GM19455 (cell line): ENCODE measurements at regions not wholly inside any gene's neighbourhood (a gene's known extent, or its start where the extent isn't known, plus 50 kb on each side); places are given as distances from the start of the nearest gene placed in this dataset.

Experiments
- ATAC-seq: cut with Tn5 transposase; IDR thresholded peaks from one replicate; pipeline ENCODE4 v1.9.1; 2021; ENCODE audit not compliant: unreplicated experiment

DNA sequence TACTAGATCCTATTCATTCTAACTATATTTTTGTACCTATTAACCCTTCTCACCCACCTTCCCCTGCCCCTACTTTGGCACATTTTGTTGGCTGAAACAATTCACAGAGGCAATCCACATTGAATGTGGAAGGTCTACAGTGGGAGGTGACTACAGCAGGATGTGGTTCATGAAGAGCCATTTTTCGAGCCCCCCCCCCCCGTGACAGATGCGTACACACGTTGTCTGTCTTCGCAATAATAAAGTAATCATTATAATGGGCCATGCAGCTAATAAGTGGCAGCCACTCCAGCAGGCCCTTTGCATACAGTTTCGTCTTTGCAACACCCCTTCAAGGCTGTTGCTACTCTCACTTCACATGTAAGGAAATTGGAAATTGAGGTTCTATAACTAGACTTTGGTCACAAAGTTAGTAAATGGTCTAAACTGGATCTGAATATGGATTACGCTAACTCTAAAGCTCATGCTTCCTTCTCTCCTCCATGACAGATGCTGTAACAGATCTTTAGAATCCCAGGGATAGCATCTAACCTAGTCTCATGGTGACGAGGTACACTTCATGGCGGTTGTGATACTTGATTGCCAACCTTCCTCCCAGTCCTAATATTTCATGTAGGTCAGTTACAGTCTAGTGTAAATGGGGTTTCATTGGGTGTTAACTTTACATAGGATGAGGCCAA is 176.8 kb downstream of the MYCN start:
- ATAC-seq, result no peak

DNA sequence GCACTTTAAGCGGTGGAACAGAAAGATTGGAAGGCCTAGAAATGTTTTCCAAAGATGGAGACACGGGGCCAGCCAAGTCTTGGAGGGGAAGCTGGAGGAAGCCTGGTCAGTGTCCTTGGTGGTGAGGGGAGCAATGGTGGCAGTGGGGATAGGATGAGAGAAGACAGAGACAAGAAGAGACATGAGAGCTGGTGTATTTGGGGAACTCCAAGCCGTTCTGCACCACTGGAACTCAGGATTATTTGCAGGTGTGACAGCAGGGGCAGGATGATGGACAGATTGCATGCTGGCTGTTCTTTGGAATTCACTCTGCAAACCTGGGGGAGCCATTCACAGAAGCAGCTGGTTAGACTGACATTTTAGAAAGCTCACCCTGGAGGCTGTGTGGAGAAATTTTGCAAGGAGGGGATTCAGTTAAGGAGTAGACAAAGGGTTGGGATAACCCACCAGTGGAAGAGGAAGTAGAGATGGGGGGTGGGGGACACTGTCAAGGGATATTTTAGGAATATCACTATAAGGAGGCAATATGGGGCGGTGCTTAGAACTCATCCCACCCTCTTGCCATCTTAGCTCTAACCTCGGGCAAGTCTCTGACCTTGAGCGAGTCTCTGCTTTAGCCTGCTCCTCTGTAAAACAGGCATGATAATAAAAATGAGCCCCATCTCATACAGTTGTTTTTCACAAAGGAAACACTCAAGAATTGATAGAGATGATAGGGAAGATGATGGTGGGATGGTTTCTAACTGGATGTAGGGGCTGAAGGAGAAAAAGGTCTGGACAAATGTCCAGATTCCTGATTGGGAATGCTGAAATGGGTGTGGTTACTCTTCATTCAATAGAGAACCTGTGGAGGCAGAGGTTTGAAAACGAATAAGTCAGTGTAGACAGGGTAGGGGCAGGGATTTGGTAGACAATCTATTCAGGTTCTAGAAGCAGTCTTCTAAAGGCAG is 175.8 kb downstream of the MYCN start:
- no peak for ATAC-seq

GRCh38 chr2:16115291-16115690 is 174.9 kb downstream of the MYCN start:
- ATAC-seq, result no peak

DNA sequence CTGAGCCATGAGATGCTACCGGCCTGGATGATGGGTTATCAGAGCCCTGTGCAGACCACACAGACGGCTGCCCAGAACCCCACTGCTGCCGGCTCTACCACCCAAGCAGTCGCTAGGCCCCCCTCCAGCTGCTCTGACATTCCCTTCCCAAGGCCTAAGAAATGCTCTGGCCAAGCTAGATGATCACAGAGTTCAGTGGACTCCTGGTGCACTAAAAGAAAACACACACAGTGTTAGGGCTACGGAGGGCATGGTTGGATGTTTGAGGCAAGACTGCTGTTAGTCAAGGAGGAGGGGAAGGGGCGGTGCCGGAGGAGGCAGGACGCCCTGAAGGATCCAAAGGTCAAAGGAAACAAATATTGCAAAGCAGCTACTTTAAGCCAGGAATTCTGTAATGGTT is 174.5 kb downstream of the MYCN start:
- no peak for ATAC-seq

GRCh38 chr2:16114070-16114469 is 173.7 kb downstream of the MYCN start:
- ATAC-seq, result no peak

GRCh38 chr2:16113568-16113967 is 173.2 kb downstream of the MYCN start:
- ATAC-seq, result no peak

- no peak for ATAC-seq
Measured at GRCh38 chr2:16112972-16113560, 172.7 kb downstream of the MYCN start.

DNA sequence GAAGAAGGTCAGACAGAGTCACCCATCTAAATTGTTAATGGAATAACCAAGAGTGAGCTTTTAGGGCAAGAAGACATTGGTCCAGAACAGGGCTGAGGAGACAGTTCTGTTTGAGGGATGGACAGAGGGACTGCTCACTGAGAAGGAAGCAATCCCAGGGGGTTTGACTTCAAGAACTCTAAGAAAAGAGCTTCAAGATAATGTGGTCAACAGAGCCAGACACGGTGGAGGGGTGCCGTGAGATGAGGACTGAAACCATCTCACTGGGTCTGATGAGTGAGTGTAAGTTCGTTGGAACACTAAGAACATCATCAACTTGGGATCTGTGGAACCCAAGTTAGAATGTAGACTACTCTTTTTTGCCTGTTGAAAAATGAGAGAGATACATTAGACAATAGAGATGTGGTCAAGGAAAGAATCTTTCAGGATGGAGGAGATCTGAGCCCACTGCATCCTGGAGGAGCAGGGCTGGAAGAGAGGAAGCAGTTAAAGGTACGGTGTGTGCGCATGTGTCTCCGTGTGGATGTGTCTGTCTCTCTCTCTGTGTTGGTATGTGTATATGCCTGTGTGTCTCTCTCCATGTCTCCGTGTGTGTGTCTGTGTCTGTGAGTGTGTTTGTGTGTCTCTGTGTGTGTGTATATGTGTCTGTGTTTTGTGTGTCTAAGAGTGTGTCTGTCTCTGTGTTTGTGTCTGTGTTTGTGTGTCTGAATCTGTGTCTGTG is 172.1 kb downstream of the MYCN start:
- ATAC-seq, result no peak

GRCh38 chr2:16111838-16112210 is 171.5 kb downstream of the MYCN start:
- ATAC-seq, result no peak

DNA sequence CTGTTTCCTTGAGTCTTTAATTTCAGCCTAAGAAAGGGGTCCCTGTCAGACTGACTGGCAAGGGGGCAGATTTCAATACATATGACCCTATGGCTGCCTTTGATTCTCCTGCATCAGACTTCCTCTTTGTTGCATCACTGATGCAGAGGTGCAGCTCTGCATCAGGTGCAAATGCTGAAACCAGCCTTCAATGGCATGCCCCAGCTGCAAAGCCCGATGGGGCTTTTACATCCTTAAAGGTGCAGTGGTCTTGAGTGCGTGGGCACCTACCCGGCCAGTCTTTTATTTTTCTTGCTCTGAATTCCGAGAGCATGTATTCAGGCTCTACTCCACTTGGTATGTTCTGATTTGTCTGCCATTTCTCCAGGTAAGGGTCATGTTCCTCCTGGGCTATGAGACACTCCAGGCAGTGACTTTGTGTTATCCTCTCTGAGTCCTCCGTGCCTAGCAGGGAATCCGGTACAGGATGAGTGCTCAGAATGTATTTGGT is 169.5 kb downstream of the MYCN start:
- no peak for ATAC-seq

GRCh38 chr2:16109368-16109820 is 169.0 kb downstream of the MYCN start:
- no peak for ATAC-seq

DNA sequence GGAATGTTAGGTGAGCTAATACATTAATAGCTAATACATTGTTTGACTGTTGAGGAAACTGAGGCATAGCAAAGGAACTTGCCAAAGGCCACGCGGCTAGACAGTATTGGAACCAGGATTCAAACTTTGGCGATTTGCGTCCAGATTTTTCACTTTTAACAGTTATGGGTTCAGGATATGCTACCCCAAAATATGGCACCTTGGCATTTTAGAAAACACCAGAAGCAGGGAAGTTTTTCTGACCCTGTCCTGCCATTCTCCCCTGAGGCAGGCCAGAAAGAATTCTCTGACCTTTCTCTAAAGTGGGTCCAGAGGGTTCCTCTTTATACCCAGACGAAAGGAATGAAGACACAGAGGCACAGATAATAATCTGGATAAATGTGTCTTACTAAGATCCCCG is 166.9 kb downstream of the MYCN start:
- no peak for ATAC-seq

DNA sequence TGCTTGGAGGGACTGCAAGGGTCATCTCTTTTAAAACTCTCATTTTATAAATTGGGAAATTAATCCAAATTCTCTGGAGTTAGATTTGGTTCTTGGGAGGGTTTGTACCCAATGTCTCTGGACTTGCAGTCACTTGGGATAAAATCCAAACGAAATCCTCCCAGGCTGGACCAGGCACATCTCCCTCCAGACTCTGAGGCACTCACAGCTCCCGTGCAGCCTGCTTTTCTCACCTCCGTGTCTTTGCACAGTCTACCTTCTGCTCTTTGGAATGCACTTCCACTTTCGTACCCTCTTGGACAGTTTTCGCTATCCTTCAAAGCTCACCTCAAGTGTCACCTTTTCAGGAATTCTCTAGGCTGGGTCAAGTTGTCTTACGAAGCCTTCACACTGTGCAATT is 166.3 kb downstream of the MYCN start:
- ATAC-seq, result no peak

- no peak for ATAC-seq
Measured at GRCh38 chr2:16105669-16106281, 165.4 kb downstream of the MYCN start.

GRCh38 chr2:16104949-16105668 is 164.8 kb downstream of the MYCN start:
- ATAC-seq, result no peak

DNA sequence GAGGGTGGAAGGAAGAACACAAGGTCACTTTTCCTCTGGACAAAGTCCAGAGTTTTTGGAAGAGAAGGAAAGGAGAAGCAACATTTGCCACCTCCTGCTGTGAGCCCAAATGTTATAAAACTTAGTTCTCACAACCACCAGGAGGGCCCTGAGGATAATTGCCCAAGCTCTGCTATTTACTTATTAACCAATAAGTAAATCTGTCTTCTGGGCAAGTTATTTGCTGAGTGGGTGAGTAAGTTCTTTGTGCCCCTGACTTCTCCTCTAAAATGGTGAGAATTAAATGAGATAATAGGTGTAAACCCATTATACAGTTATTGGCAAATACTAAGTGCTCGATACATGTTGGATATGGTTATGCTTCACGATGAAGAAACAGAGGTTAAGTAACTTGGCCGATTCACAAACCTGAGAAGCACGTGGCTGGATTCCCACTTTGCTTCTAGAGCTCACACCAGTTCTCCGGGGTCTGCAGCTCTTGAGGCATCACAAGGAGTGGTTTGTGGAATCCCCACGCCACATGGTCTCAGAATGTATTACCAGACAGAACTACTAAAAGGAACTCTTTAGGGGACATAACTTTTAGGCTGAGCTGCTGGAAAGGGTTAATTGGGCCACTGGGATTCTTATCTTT is 164.1 kb downstream of the MYCN start:
- no peak for ATAC-seq

GRCh38 chr2:16103614-16104314 is 163.4 kb downstream of the MYCN start:
- ATAC-seq, result no peak

DNA sequence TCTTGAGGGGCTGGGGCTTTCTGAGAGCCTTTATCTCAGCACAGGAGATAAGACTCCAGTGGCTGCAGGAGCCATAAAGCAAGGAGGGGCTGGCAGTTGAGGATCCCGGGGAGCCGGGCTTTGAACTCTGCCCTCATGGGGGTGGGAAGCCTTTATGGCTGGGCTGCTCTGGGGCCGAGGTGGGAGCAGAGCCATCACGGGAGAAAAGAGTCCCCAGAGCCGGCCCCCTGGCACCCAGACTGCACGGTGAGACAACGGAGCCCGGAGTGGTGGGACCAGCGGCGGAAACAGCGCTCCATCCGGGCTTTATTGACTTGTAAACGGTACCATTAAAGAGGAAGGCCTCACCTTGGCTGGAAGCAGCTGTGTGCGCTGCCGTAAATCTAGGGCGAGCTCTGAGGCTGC is 162.6 kb downstream of the MYCN start:
- ATAC-seq, result no peak
